ENCODE measurements at regions not wholly inside any gene's neighbourhood (a gene's known extent, or its start where the extent isn't known, plus 50 kb on each side); places are given as distances from the start of the nearest gene placed in this dataset.

- no peaks in the 10 kb centered on the region for H3K27me3 ChIP-seq
- Mint-ChIP-seq H3K4me3 (no peak overlapping the region), H3K36me3 (no peaks in the 10 kb centered on the region), H3K4me1 (no peaks in the 10 kb centered on the region), H3K27me3 (ENCODE audit: insufficient read depth, low read depth) (peaks cover 2% of the 10 kb centered on the region), H3K27ac (no peak overlapping the region), H3K9me3 (no peaks in the 10 kb centered on the region)
- no peaks in the 10 kb centered on the region for H3K36me3 ChIP-seq
- H3K4me3 ChIP-seq, result no peak overlapping the region
- DNase-seq (ENCODE audit: low spot score), result peak; percentile 17
- H3F3A ChIP-seq (ENCODE audit: low read depth), result no peaks in the 10 kb centered on the region
- no peak overlapping the region for H3K4me2 ChIP-seq
- no peak overlapping the region for H3K9ac ChIP-seq
- TF ChIP-seq EZH2 (IDR thresholded peaks at IDR 0.05) (no peak), EZH2phosphoT487 (IDR thresholded peaks at IDR 0.05) (no peak)
- TF ChIP-seq, protein P1, sequence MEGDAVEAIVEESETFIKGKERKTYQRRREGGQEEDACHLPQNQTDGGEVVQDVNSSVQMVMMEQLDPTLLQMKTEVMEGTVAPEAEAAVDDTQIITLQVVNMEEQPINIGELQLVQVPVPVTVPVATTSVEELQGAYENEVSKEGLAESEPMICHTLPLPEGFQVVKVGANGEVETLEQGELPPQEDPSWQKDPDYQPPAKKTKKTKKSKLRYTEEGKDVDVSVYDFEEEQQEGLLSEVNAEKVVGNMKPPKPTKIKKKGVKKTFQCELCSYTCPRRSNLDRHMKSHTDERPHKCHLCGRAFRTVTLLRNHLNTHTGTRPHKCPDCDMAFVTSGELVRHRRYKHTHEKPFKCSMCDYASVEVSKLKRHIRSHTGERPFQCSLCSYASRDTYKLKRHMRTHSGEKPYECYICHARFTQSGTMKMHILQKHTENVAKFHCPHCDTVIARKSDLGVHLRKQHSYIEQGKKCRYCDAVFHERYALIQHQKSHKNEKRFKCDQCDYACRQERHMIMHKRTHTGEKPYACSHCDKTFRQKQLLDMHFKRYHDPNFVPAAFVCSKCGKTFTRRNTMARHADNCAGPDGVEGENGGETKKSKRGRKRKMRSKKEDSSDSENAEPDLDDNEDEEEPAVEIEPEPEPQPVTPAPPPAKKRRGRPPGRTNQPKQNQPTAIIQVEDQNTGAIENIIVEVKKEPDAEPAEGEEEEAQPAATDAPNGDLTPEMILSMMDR (IDR thresholded peaks at IDR 0.05), result no peak
- H3K79me2 ChIP-seq (ENCODE audit: low read depth), result no peaks in the 10 kb centered on the region
- H3K27ac ChIP-seq, result no peak overlapping the region
- no peaks in the 10 kb centered on the region for H3K4me1 ChIP-seq
- no peaks in the 10 kb centered on the region for H4K20me1 ChIP-seq (ENCODE audit: low read depth)
- H3K9me3 ChIP-seq (ENCODE audit: low read depth), result no peaks in the 10 kb centered on the region
- H2AFZ ChIP-seq (replicated peaks), result no peak overlapping the region
Measured at GRCh38 chr3:159158213-159158612, 356.4 kb downstream of the MFSD1 start.

- no peaks in the 10 kb centered on the region for H3K4me1 ChIP-seq
- peaks cover 2% of the 10 kb centered on the region for H3K27me3 Mint-ChIP-seq (ENCODE audit: insufficient read depth, low read depth)
- no peaks in the 10 kb centered on the region for H3K27me3 ChIP-seq
- TF ChIP-seq, protein P1 (IDR thresholded peaks at IDR 0.05), result no peak
- TF ChIP-seq EZH2 (IDR thresholded peaks at IDR 0.05) (no peak), EZH2phosphoT487 (IDR thresholded peaks at IDR 0.05) (no peak)
- H3K27ac Mint-ChIP-seq, result no peak overlapping the region
- H4K20me1 ChIP-seq (ENCODE audit: low read depth), result no peaks in the 10 kb centered on the region
- no peaks in the 10 kb centered on the region for H3K36me3 Mint-ChIP-seq
- no peaks in the 10 kb centered on the region for H3F3A ChIP-seq (ENCODE audit: low read depth)
- H3K9me3 Mint-ChIP-seq, result no peaks in the 10 kb centered on the region
- no peak overlapping the region for H3K4me2 ChIP-seq
- H2AFZ ChIP-seq (replicated peaks), result no peak overlapping the region
- H3K36me3 ChIP-seq, result no peaks in the 10 kb centered on the region
- H3K9ac ChIP-seq, result no peak overlapping the region
- H3K27ac ChIP-seq, result no peak overlapping the region
- no peaks in the 10 kb centered on the region for H3K79me2 ChIP-seq (ENCODE audit: low read depth)
- no peaks in the 10 kb centered on the region for H3K4me1 Mint-ChIP-seq
- H3K4me3 Mint-ChIP-seq, result no peak overlapping the region
- DNase-seq (ENCODE audit: low spot score), result no peak
- no peaks in the 10 kb centered on the region for H3K9me3 ChIP-seq (ENCODE audit: low read depth)
- H3K4me3 ChIP-seq, result no peak overlapping the region
Measured at GRCh38 chr3:159158801-159159200, 356.9 kb downstream of the MFSD1 start.

DNA sequence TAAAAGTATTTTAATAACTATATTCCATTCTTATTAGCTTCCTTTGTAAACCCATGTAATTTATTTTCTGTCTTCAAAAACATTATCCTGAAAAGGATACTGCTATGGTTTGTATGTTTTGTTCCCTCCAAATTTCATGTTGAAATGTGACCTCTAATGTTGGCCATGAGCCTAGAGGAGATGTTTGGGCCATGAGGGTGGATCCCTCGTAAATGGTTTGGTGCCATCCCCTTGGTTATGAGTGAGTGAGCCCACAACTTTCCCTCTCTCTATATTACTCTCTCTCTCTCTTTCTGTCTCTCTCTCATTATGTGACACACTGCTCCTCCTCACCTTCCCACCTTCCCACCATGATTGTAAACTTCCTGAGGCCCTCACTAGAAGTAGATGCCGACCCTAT lies 357.7 kb downstream of the MFSD1 start:
- no peaks in the 10 kb centered on the region for H3F3A ChIP-seq (ENCODE audit: low read depth)
- H2AFZ ChIP-seq (replicated peaks), result no peak overlapping the region
- H3K9me3 Mint-ChIP-seq, result no peaks in the 10 kb centered on the region

More for the DNA sequence above, 357.7 kb downstream of the MFSD1 start:
- Histone ChIP-seq H3K9ac (no peak overlapping the region), H4K20me1 (ENCODE audit: low read depth) (no peaks in the 10 kb centered on the region), H3K27ac (no peak overlapping the region), H3K4me1 (no peaks in the 10 kb centered on the region), H3K36me3 (no peaks in the 10 kb centered on the region), H3K4me2 (no peak overlapping the region), H3K27me3 (no peaks in the 10 kb centered on the region), H3K79me2 (ENCODE audit: low read depth) (no peaks in the 10 kb centered on the region), H3K9me3 (ENCODE audit: low read depth) (no peaks in the 10 kb centered on the region), H3K4me3 (no peak overlapping the region)
- no peak overlapping the region for H3K27ac Mint-ChIP-seq
- TF ChIP-seq EZH2 (IDR thresholded peaks at IDR 0.05) (no peak), EZH2phosphoT487 (IDR thresholded peaks at IDR 0.05) (no peak)
- TF ChIP-seq, protein P1 (IDR thresholded peaks at IDR 0.05), result no peak
- H3K27me3 Mint-ChIP-seq (ENCODE audit: insufficient read depth, low read depth), result peaks cover 2% of the 10 kb centered on the region
- H3K4me1 Mint-ChIP-seq, result no peaks in the 10 kb centered on the region
- DNase-seq (ENCODE audit: low spot score), result no peak
- no peaks in the 10 kb centered on the region for H3K36me3 Mint-ChIP-seq
- no peak overlapping the region for H3K4me3 Mint-ChIP-seq
